ENCODE measurements at regions not wholly inside any gene's neighbourhood (a gene's known extent, or its start where the extent isn't known, plus 50 kb on each side); places are given as distances from the start of the nearest gene placed in this dataset.
A peak's percentile ranks its signal among the peaks of the same experiment; 100 is the strongest.
"Not testable (repeated sequence)": the region's sequence is repeated elsewhere in the genome, so short reads cannot be mapped to it uniquely, and the experiment has no call there.

- Histone ChIP-seq H3K9me3 (ENCODE audit: low read length) (no peaks in the 10 kb centered on the region), H3K4me2 (ENCODE audit: low read length) (no peak overlapping the region), H3K36me3 (ENCODE audit: low read depth, low read length) (no peaks in the 10 kb centered on the region), H3K4me1 (ENCODE audit: insufficient read depth, low read length) (peaks cover 11% of the 10 kb centered on the region), H3K4me3 (ENCODE audit: low read length) (no peak overlapping the region), H3K27me3 (ENCODE audit: low read length) (no peaks in the 10 kb centered on the region), H3K9me2 (replicated peaks; ENCODE audit: low read length) (no peaks in the 10 kb centered on the region), H3F3A (ENCODE audit: low read length, unreplicated experiment) (no peaks in the 10 kb centered on the region), H4K20me1 (ENCODE audit: low read length) (no peaks in the 10 kb centered on the region), H3K27ac (ENCODE audit: low read length) (no peak overlapping the region), H3K79me2 (ENCODE audit: low read length) (no peaks in the 10 kb centered on the region), H2AFZ (ENCODE audit: low read length) (no peak overlapping the region), H3K9ac (ENCODE audit: low read length) (no peak overlapping the region)
- ChIA-PET POLR2A (ENCODE audit: unreplicated experiment) (no interaction called here), CTCF (no interaction called here)
- BruUV-seq (replicated peaks), result no TSS peak
- no peak for TF ChIP-seq CTCF (conservative IDR thresholded peaks at IDR 0.05; ENCODE audit: low read depth, low read length)
- no peak for TF ChIP-seq EZH2 (IDR thresholded peaks at IDR 0.05; ENCODE audit: low read length, unreplicated experiment)
- TF ChIP-seq EZH2phosphoT487 (IDR thresholded peaks at IDR 0.05; ENCODE audit: borderline replicate concordance, low read length), result no peak
- intact Hi-C loops (cut with micrococcal nuclease), result no loop called here
- ATAC-seq (no peak), DNase-seq (no peak)
Observed at GRCh38 chr3:25913179-25913578, 123.3 kb downstream of the OXSM start.

- H3K9me2 ChIP-seq (replicated peaks; ENCODE audit: low read length), result no peaks in the 10 kb centered on the region
- H2AFZ ChIP-seq (ENCODE audit: low read length), result no peak overlapping the region
- H3K36me3 ChIP-seq (ENCODE audit: low read depth, low read length), result no peaks in the 10 kb centered on the region
- no peaks in the 10 kb centered on the region for H3F3A ChIP-seq (ENCODE audit: low read length, unreplicated experiment)
- no peak overlapping the region for H3K9ac ChIP-seq (ENCODE audit: low read length)
- CTCF ChIA-PET, result no interaction called here
- ATAC-seq, result no peak
- no peak overlapping the region for H3K4me3 ChIP-seq (ENCODE audit: low read length)
- peak overlapping the region; percentile 51; the same call in 1 of the 2 replicates for H3K4me2 ChIP-seq (ENCODE audit: low read length)
- intact Hi-C loops (cut with micrococcal nuclease), result no loop called here
- no peaks in the 10 kb centered on the region for H3K27me3 ChIP-seq (ENCODE audit: low read length)
- POLR2A ChIA-PET (ENCODE audit: unreplicated experiment), result no interaction called here
- 0 out of 2 replicates have a peak, but pooled peaks cover 3% of the 10 kb centered on the region for H3K9me3 ChIP-seq (ENCODE audit: low read length)
- no peak overlapping the region for H3K27ac ChIP-seq (ENCODE audit: low read length)
- BruUV-seq (replicated peaks), result no TSS peak
- peak; percentile 33 for DNase-seq
- H4K20me1 ChIP-seq (ENCODE audit: low read length), result no peaks in the 10 kb centered on the region
- TF ChIP-seq CTCF (conservative IDR thresholded peaks at IDR 0.05; ENCODE audit: low read depth, low read length) (no peak), EZH2 (IDR thresholded peaks at IDR 0.05; ENCODE audit: low read length, unreplicated experiment) (no peak), EZH2phosphoT487 (IDR thresholded peaks at IDR 0.05; ENCODE audit: borderline replicate concordance, low read length) (no peak)
- H3K79me2 ChIP-seq (ENCODE audit: low read length), result no peaks in the 10 kb centered on the region
- peaks cover 11% of the 10 kb centered on the region for H3K4me1 ChIP-seq (ENCODE audit: insufficient read depth, low read length)
Observed at GRCh38 chr3:25915673-25916072, 125.8 kb downstream of the OXSM start.

DNA sequence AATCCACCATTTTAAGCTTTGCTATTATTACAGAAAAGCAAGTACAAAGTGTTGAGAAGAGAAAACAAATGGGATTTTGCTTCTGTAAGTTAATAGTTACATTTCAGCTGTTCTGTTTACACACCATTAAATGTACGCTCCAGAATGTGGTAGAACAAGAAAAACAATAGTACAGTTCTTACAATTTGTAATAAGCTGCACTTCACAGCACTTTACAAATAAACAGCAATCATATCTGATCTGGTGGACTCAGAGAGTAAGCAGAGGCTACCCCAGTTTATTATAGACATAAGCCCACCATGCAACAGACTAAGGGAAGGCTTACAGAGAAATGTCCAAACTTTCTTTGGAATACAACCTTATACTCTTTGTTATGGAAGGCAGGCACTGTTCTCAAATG, 126.4 kb downstream of the OXSM start:
- peak overlapping the region; percentile 51; the same call in 1 of the 2 replicates for H3K4me2 ChIP-seq (ENCODE audit: low read length)
- no peak for ATAC-seq
- no TSS peak for BruUV-seq (replicated peaks)
- 0 out of 2 replicates have a peak, but pooled peaks cover 3% of the 10 kb centered on the region for H3K9me3 ChIP-seq (ENCODE audit: low read length)
- ChIA-PET POLR2A (ENCODE audit: unreplicated experiment) (no interaction called here), CTCF (no interaction called here)
- no peak overlapping the region for H3K9ac ChIP-seq (ENCODE audit: low read length)
- no peak overlapping the region for H3K4me3 ChIP-seq (ENCODE audit: low read length)
- H4K20me1 ChIP-seq (ENCODE audit: low read length), result no peaks in the 10 kb centered on the region
- no peaks in the 10 kb centered on the region for H3K79me2 ChIP-seq (ENCODE audit: low read length)
- H3K36me3 ChIP-seq (ENCODE audit: low read depth, low read length), result no peaks in the 10 kb centered on the region
- H3F3A ChIP-seq (ENCODE audit: low read length, unreplicated experiment), result no peaks in the 10 kb centered on the region
- no peak overlapping the region for H2AFZ ChIP-seq (ENCODE audit: low read length)
- no peak overlapping the region for H3K27ac ChIP-seq (ENCODE audit: low read length)
- intact Hi-C loops (cut with micrococcal nuclease), result no loop called here
- H3K4me1 ChIP-seq (ENCODE audit: insufficient read depth, low read length), result peaks cover 11% of the 10 kb centered on the region
- no peaks in the 10 kb centered on the region for H3K9me2 ChIP-seq (replicated peaks; ENCODE audit: low read length)
- peak; percentile 63 for DNase-seq
- no peak for TF ChIP-seq EZH2 (IDR thresholded peaks at IDR 0.05; ENCODE audit: low read length, unreplicated experiment)
- H3K27me3 ChIP-seq (ENCODE audit: low read length), result no peaks in the 10 kb centered on the region

DNA sequence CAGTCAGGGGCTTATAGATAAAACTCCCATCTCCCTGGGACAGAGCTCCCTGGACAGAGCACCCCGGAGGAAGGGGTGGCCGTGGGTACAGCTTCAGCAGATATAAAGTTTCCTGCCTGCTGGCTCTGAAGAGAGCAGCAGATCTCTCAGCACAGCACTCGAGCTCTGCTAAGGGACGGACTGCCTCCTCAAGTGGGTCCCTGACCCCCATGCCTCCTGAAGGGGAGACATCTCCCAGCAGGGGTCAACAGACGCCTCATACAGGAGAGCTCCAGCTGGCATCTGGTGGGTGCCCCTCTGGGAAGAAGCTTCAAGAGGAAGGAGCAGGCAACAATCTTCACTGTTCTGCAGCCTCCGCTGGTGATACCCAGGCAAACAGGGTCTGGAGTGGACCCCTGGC, 142.1 kb downstream of the OXSM start:
- H2AFZ ChIP-seq (ENCODE audit: low read length); ATAC-seq; H3K9ac ChIP-seq (ENCODE audit: low read length); H4K20me1 ChIP-seq (ENCODE audit: low read length); H3K4me2 ChIP-seq (ENCODE audit: low read length); DNase-seq; H3K9me2 ChIP-seq (replicated peaks; ENCODE audit: low read length); POLR2A ChIA-PET (ENCODE audit: unreplicated experiment); H3K27me3 ChIP-seq (ENCODE audit: low read length); H3K4me3 ChIP-seq (ENCODE audit: low read length); H3F3A ChIP-seq (ENCODE audit: low read length, unreplicated experiment); H3K27ac ChIP-seq (ENCODE audit: low read length); CTCF ChIA-PET; intact Hi-C loops (cut with micrococcal nuclease); H3K4me1 ChIP-seq (ENCODE audit: insufficient read depth, low read length); BruUV-seq (replicated peaks); H3K79me2 ChIP-seq (ENCODE audit: low read length); H3K9me3 ChIP-seq (ENCODE audit: low read length); H3K36me3 ChIP-seq (ENCODE audit: low read depth, low read length): not testable (repeated sequence)
